ENCODE measurements at regions not wholly inside any gene's neighbourhood (a gene's known extent, or its start where the extent isn't known, plus 50 kb on each side); places are given as distances from the start of the nearest gene placed in this dataset.

GRCh38 chr17:72501404-72502370 lies 380.9 kb downstream of the SOX9 start:
- DNase-seq (ENCODE audit: low read depth) = no peak

GRCh38 chr17:72502371-72503341 lies 381.8 kb downstream of the SOX9 start:
- DNase-seq (ENCODE audit: low read depth) = no peak

GRCh38 chr17:72503556-72503955 lies 382.7 kb downstream of the SOX9 start:
- DNase-seq (ENCODE audit: low read depth) = no peak

GRCh38 chr17:72504783-72505182 lies 384.0 kb downstream of the SOX9 start:
- DNase-seq (ENCODE audit: low read depth) = no peak

- no peak for DNase-seq (ENCODE audit: low read depth)
These were observed 386.0 kb downstream of the SOX9 start for GRCh38 chr17:72506773-72507172.

GRCh38 chr17:72507370-72507769 lies 386.6 kb downstream of the SOX9 start:
- no peak for DNase-seq (ENCODE audit: low read depth)

- DNase-seq (ENCODE audit: low read depth) = no peak
These were observed 389.7 kb downstream of the SOX9 start for GRCh38 chr17:72510351-72511016.

GRCh38 chr17:72511242-72511641 lies 390.4 kb downstream of the SOX9 start:
- DNase-seq (ENCODE audit: low read depth) = no peak

- DNase-seq (ENCODE audit: low read depth) = no peak
These were observed 391.1 kb downstream of the SOX9 start for GRCh38 chr17:72511874-72512273.

GRCh38 chr17:72512649-72513556 lies 392.1 kb downstream of the SOX9 start:
- DNase-seq (ENCODE audit: low read depth) = no peak

GRCh38 chr17:72514321-72514861 lies 393.6 kb downstream of the SOX9 start:
- DNase-seq (ENCODE audit: low read depth) = no peak

- peak; percentile 46 for DNase-seq (ENCODE audit: low read depth)
These were observed 394.1 kb downstream of the SOX9 start for GRCh38 chr17:72514891-72515290.

GRCh38 chr17:72515291-72516065 lies 394.7 kb downstream of the SOX9 start:
- peak; percentile 74 for DNase-seq (ENCODE audit: low read depth)

GRCh38 chr17:72516772-72517399 lies 396.1 kb downstream of the SOX9 start:
- DNase-seq (ENCODE audit: low read depth) = peak; percentile 85

- no peak for DNase-seq (ENCODE audit: low read depth)
These were observed 396.8 kb downstream of the SOX9 start for GRCh38 chr17:72517413-72518158.

- no peak for DNase-seq (ENCODE audit: low read depth)
These were observed 397.4 kb downstream of the SOX9 start for GRCh38 chr17:72518159-72518732.

- no peak for DNase-seq (ENCODE audit: low read depth)
These were observed 398.2 kb downstream of the SOX9 start for GRCh38 chr17:72518753-72519597.

Data from renal cortical epithelial cell (primary cell).